MCF 10A (cell line): ENCODE measurements at regions not wholly inside any gene's neighbourhood (a gene's known extent, or its start where the extent isn't known, plus 50 kb on each side); places are given as distances from the start of the nearest gene placed in this dataset.

Experiments
- BruUV-seq: library from RNA; stranded (reverse); fragments of 400-500 nt; replicated peaks from 2 replicates; lab custom pipeline; 2021; lab: Mats Ljungman, UMichigan
- CTCF ChIA-PET: fragments of 300-600 bp; sonication (Branson Sonifier 250); formaldehyde crosslinking; extraction: SDS; loops from one replicate; lab custom pipeline; 2021; ENCODE audit warnings: antibody characterized with exemption, inconsistent platforms; lab: Yijun Ruan, JAX
- POLR2A ChIA-PET: fragments of 300-600, 350-650 bp; sonication (Branson Sonifier 250); formaldehyde crosslinking; extraction: SDS; loops from one replicate; lab custom pipeline; 2020; ENCODE audit warnings: antibody characterized with exemption, inconsistent platforms; lab: Yijun Ruan, JAX
- DNase-seq: peaks from one replicate; pipeline ENCODE4 v3.0.0-alpha.2; 2018; ENCODE audit not compliant: unreplicated experiment
- H3K27ac Mint-ChIP-seq: one replicate; pipeline ENCODE4 v1.8.0; 2022; ENCODE audit warnings: mild to moderate bottlenecking, low read depth, mixed read lengths; ENCODE audit not compliant: unreplicated experiment
- H3K27me3 Mint-ChIP-seq: one replicate; pipeline ENCODE4 v1.8.0; 2022; ENCODE audit warnings: mixed read lengths; ENCODE audit not compliant: insufficient read depth, unreplicated experiment
- H3K36me3 Mint-ChIP-seq: one replicate; pipeline ENCODE4 v1.8.0; 2022; ENCODE audit warnings: mild to moderate bottlenecking, moderate library complexity, mixed read lengths; ENCODE audit not compliant: insufficient read depth, unreplicated experiment
- H3K4me1 Mint-ChIP-seq: one replicate; pipeline ENCODE4 v1.8.0; 2022; ENCODE audit warnings: mixed read lengths; ENCODE audit not compliant: insufficient read depth, unreplicated experiment
- H3K4me3 Mint-ChIP-seq: one replicate; pipeline ENCODE4 v1.8.0; 2022; ENCODE audit warnings: mild to moderate bottlenecking, moderate library complexity, mixed read lengths; ENCODE audit not compliant: unreplicated experiment
- H3K9me3 Mint-ChIP-seq: one replicate; pipeline ENCODE4 v1.8.0; 2022; ENCODE audit warnings: mixed read lengths; ENCODE audit not compliant: unreplicated experiment
- CTCF ChIP-seq: fragments of 200-600 bp; IDR thresholded peaks from one replicate; pipeline ENCODE4 v1.8.0; 2022; ENCODE audit warnings: antibody characterized with exemption, mild to moderate bottlenecking; ENCODE audit not compliant: unreplicated experiment
- intact Hi-C: fragments of 100-400 bp; cut with micrococcal nuclease; formaldehyde crosslinking; loops from 2 replicates; pipeline ENCODE4 v1.14.1; 2022

DNA sequence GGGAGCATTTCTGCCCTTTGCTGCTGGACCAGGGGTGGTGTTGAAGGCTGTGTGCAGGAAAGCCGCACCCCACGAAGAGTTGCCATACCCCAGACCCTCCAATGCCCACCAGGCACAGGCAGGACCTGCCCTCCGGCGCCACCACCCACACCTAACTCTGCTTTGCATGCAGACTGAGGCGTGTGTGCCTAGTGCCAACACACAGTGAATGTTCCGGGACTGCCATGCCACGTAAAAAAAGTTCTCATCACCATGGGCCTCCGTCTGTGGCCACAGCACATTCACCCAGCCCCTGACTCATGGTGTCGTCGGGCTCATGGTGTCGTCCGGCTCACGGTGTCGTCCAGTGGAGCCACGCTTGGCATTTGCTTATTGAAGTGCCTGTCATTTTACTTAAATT, 184.9 kb upstream of the RAB6C start:
- no peaks in the 10 kb centered on the region for H3K4me1 Mint-ChIP-seq
- H3K4me3 Mint-ChIP-seq = no peak overlapping the region
- peaks cover under 1% of the 10 kb centered on the region for H3K27me3 Mint-ChIP-seq
- CTCF ChIA-PET = interaction anchor here (0.8 kb wide), 1 partner anchor 19 kb away, joined by 3 read pairs; no protein-coding TSS in a partner anchor
- TF ChIP-seq CTCF = no peak
- H3K9me3 Mint-ChIP-seq = no peaks in the 10 kb centered on the region
- POLR2A ChIA-PET = no interaction called here
- H3K36me3 Mint-ChIP-seq = no peaks in the 10 kb centered on the region
- no TSS peak for BruUV-seq
- intact Hi-C loops = no loop called here
- H3K27ac Mint-ChIP-seq = no peak overlapping the region
- DNase-seq = no peak

GRCh38 chr2:129796225-129796624, 183.2 kb upstream of the RAB6C start:
- Mint-ChIP-seq H3K27ac (no peak overlapping the region), H3K36me3 (no peaks in the 10 kb centered on the region), H3K27me3 (peaks cover 11% of the 10 kb centered on the region), H3K9me3 (no peaks in the 10 kb centered on the region), H3K4me1 (no peaks in the 10 kb centered on the region), H3K4me3 (no peak overlapping the region)
- POLR2A ChIA-PET = interaction anchor here (0.6 kb wide), 1 partner anchor 51 kb away, joined by 3 read pairs; no protein-coding TSS in a partner anchor
- no peak for TF ChIP-seq CTCF
- intact Hi-C loops = no loop called here
- no peak for DNase-seq
- CTCF ChIA-PET = no interaction called here
- BruUV-seq = no TSS peak

GRCh38 chr2:129796801-129797488, 182.5 kb upstream of the RAB6C start:
- TF ChIP-seq CTCF = no peak
- intact Hi-C loops = no loop called here
- DNase-seq = no peak
- Mint-ChIP-seq H3K9me3 (no peaks in the 10 kb centered on the region), H3K27ac (no peak overlapping the region), H3K27me3 (peaks cover 11% of the 10 kb centered on the region), H3K4me3 (no peak overlapping the region), H3K4me1 (no peaks in the 10 kb centered on the region), H3K36me3 (no peaks in the 10 kb centered on the region)
- ChIA-PET POLR2A (no interaction called here), CTCF (no interaction called here)
- no TSS peak for BruUV-seq

DNA sequence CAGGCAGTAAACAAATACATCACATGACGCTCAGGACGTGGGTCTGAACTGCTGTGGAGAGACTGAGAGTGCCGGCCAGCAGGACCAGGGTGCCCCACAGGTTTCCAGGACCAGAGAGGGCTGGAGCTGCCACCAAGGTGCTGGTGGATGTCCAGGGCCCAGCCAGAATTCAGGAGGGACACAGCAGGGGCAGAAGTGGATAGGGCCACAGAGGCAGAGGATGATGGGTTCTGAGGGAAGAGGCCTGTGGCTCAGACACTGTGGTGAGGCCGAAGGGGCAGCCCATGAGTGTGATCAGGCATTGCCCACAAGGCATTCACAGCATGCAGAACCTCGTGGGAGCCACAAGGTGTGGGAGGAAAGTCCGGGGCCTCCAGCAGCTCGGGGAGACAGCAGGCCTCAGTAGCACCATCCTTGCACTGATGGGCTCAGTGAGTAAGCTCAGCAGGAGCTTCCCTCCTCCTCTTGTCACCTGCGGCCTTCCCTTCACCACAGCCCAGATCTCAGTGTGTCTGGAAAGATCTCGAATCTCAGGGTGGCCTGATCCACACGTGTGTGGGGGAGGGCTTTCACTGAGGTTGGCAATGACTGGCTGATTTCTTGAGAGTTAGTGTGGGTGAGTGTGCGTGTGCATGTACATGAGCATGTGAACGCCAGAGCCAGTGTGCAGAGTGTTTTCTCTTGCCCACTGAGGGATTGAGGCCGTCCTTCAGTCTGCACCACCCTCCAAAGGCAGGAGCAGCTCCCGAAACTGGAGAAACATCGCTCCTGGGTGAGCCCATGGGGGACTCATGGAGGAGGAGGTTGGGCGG, 181.8 kb upstream of the RAB6C start:
- H3K36me3 Mint-ChIP-seq = no peaks in the 10 kb centered on the region
- POLR2A ChIA-PET = no interaction called here
- peaks cover 11% of the 10 kb centered on the region for H3K27me3 Mint-ChIP-seq
- no peaks in the 10 kb centered on the region for H3K4me1 Mint-ChIP-seq
- CTCF ChIA-PET = interaction anchor here (0.7 kb wide), 1 partner anchor 28 kb away, joined by 3 read pairs; no protein-coding TSS in a partner anchor
- H3K4me3 Mint-ChIP-seq = no peak overlapping the region
- DNase-seq = no peak
- intact Hi-C loops = no loop called here
- no TSS peak for BruUV-seq
- no peaks in the 10 kb centered on the region for H3K9me3 Mint-ChIP-seq
- no peak overlapping the region for H3K27ac Mint-ChIP-seq
- no peak for TF ChIP-seq CTCF
